HepG2 (cell line): ENCODE measurements at regions not wholly inside any gene's neighbourhood (a gene's known extent, or its start where the extent isn't known, plus 50 kb on each side); places are given as distances from the start of the nearest gene placed in this dataset.

Source experiments
- AGO1 ChIP-seq: fragments of 200-400 bp; formaldehyde crosslinking; IDR thresholded peaks from 2 replicates; pipeline ENCODE4 v1.6.1; 2017; ENCODE audit warnings: mild to moderate bottlenecking, low read depth, low read length, moderate library complexity; ENCODE audit not compliant: poor library complexity, severe bottlenecking
- AKAP8 ChIP-seq: sonication (generic); formaldehyde crosslinking; IDR thresholded peaks from 2 replicates; pipeline ENCODE4 v1.5.1; 2020; ENCODE audit warnings: mild to moderate bottlenecking, missing genetic modification reagents
- AKNA ChIP-seq: sonication (generic); formaldehyde crosslinking; IDR thresholded peaks from 2 replicates; pipeline ENCODE4 v1.4.0; 2020; ENCODE audit warnings: missing genetic modification reagents, borderline replicate concordance
- CAMTA2 ChIP-seq: sonication (generic); formaldehyde crosslinking; IDR thresholded peaks from 2 replicates; pipeline ENCODE4 v1.4.0; 2020; ENCODE audit warnings: mild to moderate bottlenecking, missing genetic modification reagents, borderline replicate concordance
- FOXJ3 ChIP-seq: sonication (generic); formaldehyde crosslinking; IDR thresholded peaks from 2 replicates; pipeline ENCODE4 v1.4.0; 2020; ENCODE audit warnings: missing genetic modification reagents, mild to moderate bottlenecking, borderline replicate concordance
- HNF4G ChIP-seq, 2 experiments: sonication (generic) in 1 of 2; formaldehyde crosslinking in 1 of 2; IDR thresholded peaks; 2 replicates each; pipeline versions ENCODE4 v1.4.0 to v1.6.1; 2011 to 2020; ENCODE audit warnings: borderline replicate concordance in 2 of 2, low read depth in 2 of 2, mild to moderate bottlenecking in 2 of 2, low read length in 1 of 2, missing genetic modification reagents in 1 of 2, moderate library complexity in 1 of 2
- HNRNPK ChIP-seq: fragments of 200-400 bp; formaldehyde crosslinking; IDR thresholded peaks from 2 replicates; pipeline ENCODE4 v1.6.1; 2018; ENCODE audit warnings: low read length, low read depth, moderate library complexity, mild to moderate bottlenecking; ENCODE audit not compliant: poor library complexity, severe bottlenecking
- ISL2 ChIP-seq: sonication (generic); formaldehyde crosslinking; IDR thresholded peaks from 2 replicates; pipeline ENCODE4 v1.5.0; 2020; ENCODE audit warnings: missing genetic modification reagents
- KAT7 ChIP-seq: IDR thresholded peaks from 2 replicates; pipeline ENCODE4 v1.6.1; 2018; ENCODE audit warnings: borderline replicate concordance, missing compliant biosample characterization
- PBX3 ChIP-seq: sonication (generic); formaldehyde crosslinking; IDR thresholded peaks from 2 replicates; pipeline ENCODE4 v1.8.1; 2023; ENCODE audit warnings: missing genetic modification reagents, inconsistent platforms, borderline replicate concordance
- PITX1 ChIP-seq: sonication (generic); formaldehyde crosslinking; IDR thresholded peaks from 2 replicates; pipeline ENCODE4 v1.5.1; 2020; ENCODE audit warnings: mild to moderate bottlenecking, missing genetic modification reagents
- SIX4 ChIP-seq: sonication (generic); formaldehyde crosslinking; IDR thresholded peaks from 2 replicates; pipeline ENCODE4 v1.4.0; 2020; ENCODE audit warnings: missing genetic modification reagents
- SSRP1 ChIP-seq: IDR thresholded peaks from 2 replicates; pipeline ENCODE4 v1.6.1; 2016; ENCODE audit warnings: control low read depth
- TCF7L2 ChIP-seq: IDR thresholded peaks from 2 replicates; pipeline ENCODE4 v1.6.1; 2011; ENCODE audit warnings: mild to moderate bottlenecking, low read depth, low read length, moderate library complexity
- ZFP62 ChIP-seq: sonication (generic); formaldehyde crosslinking; IDR thresholded peaks from 2 replicates; pipeline ENCODE4 v1.4.0; 2020; ENCODE audit warnings: missing genetic modification reagents
- ZFX ChIP-seq: sonication (generic); formaldehyde crosslinking; IDR thresholded peaks from 2 replicates; pipeline ENCODE4 v1.4.0; 2020; ENCODE audit warnings: mild to moderate bottlenecking, low read depth, missing genetic modification reagents, moderate library complexity
- ZNF33A ChIP-seq: sonication (generic); formaldehyde crosslinking; IDR thresholded peaks from 2 replicates; pipeline ENCODE4 v1.5.1; 2020; ENCODE audit warnings: missing genetic modification reagents, mild to moderate bottlenecking, moderate library complexity, borderline replicate concordance
- ZNF343 ChIP-seq: sonication (generic); formaldehyde crosslinking; IDR thresholded peaks from 2 replicates; pipeline ENCODE4 v1.4.0; 2020; ENCODE audit warnings: mild to moderate bottlenecking, missing genetic modification reagents
- ZNF460 ChIP-seq: sonication (generic); formaldehyde crosslinking; IDR thresholded peaks from 2 replicates; pipeline ENCODE4 v1.5.1; 2020; ENCODE audit warnings: missing genetic modification reagents, mild to moderate bottlenecking, borderline replicate concordance
- ZNF547 ChIP-seq: sonication (generic); formaldehyde crosslinking; IDR thresholded peaks from 2 replicates; pipeline ENCODE4 v1.5.1; 2020; ENCODE audit warnings: mild to moderate bottlenecking, missing genetic modification reagents
- ZNF563 ChIP-seq: sonication (generic); formaldehyde crosslinking; IDR thresholded peaks from 2 replicates; pipeline ENCODE4 v1.8.0; 2022; ENCODE audit warnings: mild to moderate bottlenecking, moderate library complexity, missing genetic modification reagents
- ZNF629 ChIP-seq: sonication (generic); formaldehyde crosslinking; conservative IDR thresholded peaks from 2 replicates; pipeline ENCODE4 v1.5.0; 2020; ENCODE audit warnings: missing genetic modification reagents
- ZSCAN20 ChIP-seq: sonication (generic); formaldehyde crosslinking; IDR thresholded peaks from 2 replicates; pipeline ENCODE4 v1.4.0; 2020; ENCODE audit warnings: missing genetic modification reagents, mild to moderate bottlenecking, borderline replicate concordance
- TF ChIP-seq, protein P1 (sequence below): sonication (generic); formaldehyde crosslinking; IDR thresholded peaks from 2 replicates; pipeline ENCODE4 v1.5.0; 2020; ENCODE audit warnings: missing genetic modification reagents

- TF ChIP-seq KAT7 (CRISPR knock-in tag): no peak
- TF ChIP-seq SSRP1 (CRISPR knock-in tag): no peak
- peak; percentile 80 for TF ChIP-seq ISL2 (CRISPR knock-in tag)
- no peak for TF ChIP-seq ZSCAN20
- TF ChIP-seq ZFP62 (CRISPR knock-in tag): no peak
- no peak for TF ChIP-seq ZFX (CRISPR knock-in tag)
- peak; percentile 58; the same call in 1 of the 2 replicates for TF ChIP-seq HNF4G (IDR thresholded peaks at IDR 0.05; ENCODE audit: borderline replicate concordance, low read depth, low read length)
- TF ChIP-seq HNF4G (CRISPR knock-in tag; IDR thresholded peaks at IDR 0.05; ENCODE audit: borderline replicate concordance, low read depth): no peak
- TF ChIP-seq, protein P1, sequence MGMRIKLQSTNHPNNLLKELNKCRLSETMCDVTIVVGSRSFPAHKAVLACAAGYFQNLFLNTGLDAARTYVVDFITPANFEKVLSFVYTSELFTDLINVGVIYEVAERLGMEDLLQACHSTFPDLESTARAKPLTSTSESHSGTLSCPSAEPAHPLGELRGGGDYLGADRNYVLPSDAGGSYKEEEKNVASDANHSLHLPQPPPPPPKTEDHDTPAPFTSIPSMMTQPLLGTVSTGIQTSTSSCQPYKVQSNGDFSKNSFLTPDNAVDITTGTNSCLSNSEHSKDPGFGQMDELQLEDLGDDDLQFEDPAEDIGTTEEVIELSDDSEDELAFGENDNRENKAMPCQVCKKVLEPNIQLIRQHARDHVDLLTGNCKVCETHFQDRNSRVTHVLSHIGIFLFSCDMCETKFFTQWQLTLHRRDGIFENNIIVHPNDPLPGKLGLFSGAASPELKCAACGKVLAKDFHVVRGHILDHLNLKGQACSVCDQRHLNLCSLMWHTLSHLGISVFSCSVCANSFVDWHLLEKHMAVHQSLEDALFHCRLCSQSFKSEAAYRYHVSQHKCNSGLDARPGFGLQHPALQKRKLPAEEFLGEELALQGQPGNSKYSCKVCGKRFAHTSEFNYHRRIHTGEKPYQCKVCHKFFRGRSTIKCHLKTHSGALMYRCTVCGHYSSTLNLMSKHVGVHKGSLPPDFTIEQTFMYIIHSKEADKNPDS (CRISPR knock-in tag): no peak
- no peak for TF ChIP-seq AKAP8 (CRISPR knock-in tag)
- TF ChIP-seq PBX3: no peak
- TF ChIP-seq ZNF547 (CRISPR knock-in tag): no peak
- TF ChIP-seq TCF7L2: no peak; the same call in 1 of the 2 replicates
- no peak for TF ChIP-seq ZNF629
- TF ChIP-seq ZNF343 (CRISPR knock-in tag): no peak
- TF ChIP-seq ZNF563 (CRISPR knock-in tag): no peak
- TF ChIP-seq CAMTA2: no peak
- TF ChIP-seq ZNF33A: no peak
- TF ChIP-seq FOXJ3 (CRISPR knock-in tag): 0 out of 2 replicates have a peak, but pooled peaks have one; percentile 16
- no peak for TF ChIP-seq AGO1
- peak; percentile 71; the same call in 1 of the 2 replicates for TF ChIP-seq SIX4
- TF ChIP-seq AKNA: no peak
- TF ChIP-seq HNRNPK: no peak
- TF ChIP-seq ZNF460 (CRISPR knock-in tag): no peak
- no peak for TF ChIP-seq PITX1 (CRISPR knock-in tag)
Observed at GRCh38 chr18:39344487-39344886, 1778.9 kb upstream of the CELF4 start (continued).
